GM13977 (cell line): ENCODE measurements at regions not wholly inside any gene's neighbourhood (a gene's known extent, or its start where the extent isn't known, plus 50 kb on each side); places are given as distances from the start of the nearest gene placed in this dataset.
"Not testable (repeated sequence)": the region's sequence is repeated elsewhere in the genome, so short reads cannot be mapped to it uniquely, and the experiment has no call there.

ENCODE experiments used
- DNase-seq: peaks from one replicate; pipeline ENCODE4 v3.0.0; 2012; ENCODE audit warnings: low spot score
- CTCF ChIP-seq: IDR thresholded peaks from 2 replicates; pipeline ENCODE4 v1.5.1; 2012; ENCODE audit warnings: mild to moderate bottlenecking, control low read depth; ENCODE audit not compliant: insufficient read depth; ENCODE audit errors: extremely low read depth, missing control alignments
- in situ Hi-C: fragments of 300-500 bp; cut with MboI; formaldehyde crosslinking; loops from one replicate; pipeline ENCODE4 v1.12.0; 2022; ENCODE audit warnings: low sequenced_read_pairs, low pct_unique_long_range_greater_than_20kb, mixed read lengths, inconsistent platforms; ENCODE audit not compliant: unreplicated experiment

GRCh38 chr12:42862055-42862454 is 272.5 kb upstream of the PRICKLE1 start:
- DNase-seq: no peak
- in situ Hi-C loops: no loop called here
- no peak for TF ChIP-seq CTCF

- DNase-seq, in situ Hi-C loops: not testable (repeated sequence)
These were observed 270.8 kb upstream of the PRICKLE1 start for GRCh38 chr12:42860331-42860730.

- in situ Hi-C loops: no loop called here
- no peak for DNase-seq
- no peak for TF ChIP-seq CTCF
These were observed 270.1 kb upstream of the PRICKLE1 start for GRCh38 chr12:42859612-42860011.

GRCh38 chr12:42857106-42857505 is 267.6 kb upstream of the PRICKLE1 start:
- TF ChIP-seq CTCF: no peak
- in situ Hi-C loops: no loop called here
- no peak for DNase-seq

GRCh38 chr12:42855362-42855950 is 265.9 kb upstream of the PRICKLE1 start:
- no peak for TF ChIP-seq CTCF
- DNase-seq: no peak
- in situ Hi-C loops: no loop called here

- TF ChIP-seq CTCF: no peak
- in situ Hi-C loops: no loop called here
- no peak for DNase-seq
These were observed 265.3 kb upstream of the PRICKLE1 start for GRCh38 chr12:42854826-42855225.

GRCh38 chr12:42854208-42854607 is 264.7 kb upstream of the PRICKLE1 start:
- DNase-seq: no peak
- no peak for TF ChIP-seq CTCF
- in situ Hi-C loops: no loop called here
